CD4-positive, alpha-beta T cell treated with Interferon gamma for 1 hour (primary cell): ENCODE measurements at regions not wholly inside any gene's neighbourhood (a gene's known extent, or its start where the extent isn't known, plus 50 kb on each side); places are given as distances from the start of the nearest gene placed in this dataset.

Source experiments
- DNase-seq: peaks from one replicate; pipeline ENCODE4 v3.0.0-alpha.2; 2020

- no peak for DNase-seq
Measured at GRCh38 chr2:30310371-30310770, 79.0 kb downstream of the LBH start.

- DNase-seq, result no peak
Measured at GRCh38 chr2:30310955-30311354, 79.6 kb downstream of the LBH start.

- no peak for DNase-seq
Measured at GRCh38 chr2:30311711-30312110, 80.4 kb downstream of the LBH start.

- DNase-seq, result no peak
Measured at GRCh38 chr2:30312916-30313315, 81.6 kb downstream of the LBH start.

- no peak for DNase-seq
Measured at GRCh38 chr2:30314981-30315380, 83.6 kb downstream of the LBH start.

- DNase-seq, result peak; percentile 9
Measured at GRCh38 chr2:30315391-30316063, 84.2 kb downstream of the LBH start.

- DNase-seq, result no peak
Measured at GRCh38 chr2:30316408-30316807, 85.1 kb downstream of the LBH start.

- no peak for DNase-seq
Measured at GRCh38 chr2:30318987-30319782, 87.9 kb downstream of the LBH start.

GRCh38 chr2:30321466-30321865 is 90.1 kb downstream of the LBH start:
- no peak for DNase-seq

GRCh38 chr2:30323499-30323898 is 92.2 kb downstream of the LBH start:
- no peak for DNase-seq

GRCh38 chr2:30324245-30324908 is 93.0 kb downstream of the LBH start:
- DNase-seq, result no peak

GRCh38 chr2:30325600-30326328 is 94.4 kb downstream of the LBH start:
- no peak for DNase-seq

- DNase-seq, result no peak
Measured at GRCh38 chr2:30326497-30326896, 95.2 kb downstream of the LBH start.

GRCh38 chr2:30331038-30331437 is 99.7 kb downstream of the LBH start:
- no peak for DNase-seq

GRCh38 chr2:30331869-30332268 is 100.5 kb downstream of the LBH start:
- no peak for DNase-seq

- no peak for DNase-seq
Measured at GRCh38 chr2:30332791-30333453, 101.6 kb downstream of the LBH start.

- DNase-seq, result no peak
Measured at GRCh38 chr2:30334762-30335363, 103.5 kb downstream of the LBH start.

GRCh38 chr2:30336084-30336483 is 104.8 kb downstream of the LBH start:
- no peak for DNase-seq

- DNase-seq, result peak; percentile 29
Measured at GRCh38 chr2:30336978-30337841, 105.9 kb downstream of the LBH start.

- DNase-seq, result no peak
Measured at GRCh38 chr2:30338475-30338874, 107.1 kb downstream of the LBH start.

- DNase-seq, result no peak
Measured at GRCh38 chr2:30339071-30339470, 107.7 kb downstream of the LBH start.
